KMS-11 (cell line): ENCODE measurements at regions not wholly inside any gene's neighbourhood (a gene's known extent, or its start where the extent isn't known, plus 50 kb on each side); places are given as distances from the start of the nearest gene placed in this dataset.

Source experiments
- H2AFZ ChIP-seq: fragments of 200-600 bp; sonication (generic); 2 replicates; pipeline ENCODE4 v1.6.1; 2016; ENCODE audit warnings: antibody characterized with exemption, mixed run types, low read depth
- H3K27ac ChIP-seq: fragments of 200-600 bp; sonication (generic); 2 replicates; pipeline ENCODE4 v1.6.1; 2016; ENCODE audit warnings: mild to moderate bottlenecking, mixed run types
- H3K27me3 ChIP-seq: fragments of 200-600 bp; sonication (generic); 2 replicates; pipeline ENCODE4 v1.6.1; 2017; ENCODE audit warnings: mild to moderate bottlenecking, low read depth, mixed run types, moderate library complexity; ENCODE audit not compliant: insufficient read depth
- H3K36me3 ChIP-seq: fragments of 200-600 bp; sonication (generic); 2 replicates; pipeline ENCODE4 v1.6.1; 2017; ENCODE audit warnings: mild to moderate bottlenecking, mixed run types; ENCODE audit not compliant: insufficient read depth
- H3K4me1 ChIP-seq: fragments of 200-600 bp; sonication (generic); 2 replicates; pipeline ENCODE4 v1.6.1; 2016; ENCODE audit warnings: mild to moderate bottlenecking, low read depth, mixed run types; ENCODE audit not compliant: poor library complexity, severe bottlenecking
- H3K4me2 ChIP-seq: fragments of 200-600 bp; sonication (generic); 2 replicates; pipeline ENCODE4 v1.7.0; 2016; ENCODE audit warnings: mild to moderate bottlenecking, mixed run types
- H3K4me3 ChIP-seq: fragments of 200-600 bp; sonication (generic); IDR thresholded peaks from 2 replicates; pipeline ENCODE4 v1.6.1; 2017; ENCODE audit warnings: low read depth, low read length, mixed read lengths; ENCODE audit not compliant: insufficient read depth
- H3K79me2 ChIP-seq: fragments of 200-600 bp; sonication (generic); 2 replicates; pipeline ENCODE4 v1.6.1; 2016; ENCODE audit warnings: low read depth, mixed run types; ENCODE audit not compliant: insufficient read depth
- H3K9ac ChIP-seq: fragments of 200-600 bp; sonication (generic); 2 replicates; pipeline ENCODE4 v1.6.1; 2016; ENCODE audit warnings: mild to moderate bottlenecking, mixed run types
- H4K20me1 ChIP-seq: fragments of 200-600 bp; sonication (generic); 2 replicates; pipeline ENCODE4 v1.6.1; 2016; ENCODE audit warnings: mild to moderate bottlenecking, mixed run types; ENCODE audit not compliant: insufficient read depth
- TF ChIP-seq, protein P1 (sequence below): fragments of 200-600 bp; sonication (generic); conservative IDR thresholded peaks from 2 replicates; pipeline ENCODE4 v1.6.1; 2017; ENCODE audit warnings: low read depth, mild to moderate bottlenecking, antibody characterized with exemption, low read length, moderate library complexity, mixed read lengths

- H2AFZ ChIP-seq: no peak overlapping the region
- H3K4me3 ChIP-seq: no peak overlapping the region
- H3K27me3 ChIP-seq: no peaks in the 10 kb centered on the region
- TF ChIP-seq, protein P1, sequence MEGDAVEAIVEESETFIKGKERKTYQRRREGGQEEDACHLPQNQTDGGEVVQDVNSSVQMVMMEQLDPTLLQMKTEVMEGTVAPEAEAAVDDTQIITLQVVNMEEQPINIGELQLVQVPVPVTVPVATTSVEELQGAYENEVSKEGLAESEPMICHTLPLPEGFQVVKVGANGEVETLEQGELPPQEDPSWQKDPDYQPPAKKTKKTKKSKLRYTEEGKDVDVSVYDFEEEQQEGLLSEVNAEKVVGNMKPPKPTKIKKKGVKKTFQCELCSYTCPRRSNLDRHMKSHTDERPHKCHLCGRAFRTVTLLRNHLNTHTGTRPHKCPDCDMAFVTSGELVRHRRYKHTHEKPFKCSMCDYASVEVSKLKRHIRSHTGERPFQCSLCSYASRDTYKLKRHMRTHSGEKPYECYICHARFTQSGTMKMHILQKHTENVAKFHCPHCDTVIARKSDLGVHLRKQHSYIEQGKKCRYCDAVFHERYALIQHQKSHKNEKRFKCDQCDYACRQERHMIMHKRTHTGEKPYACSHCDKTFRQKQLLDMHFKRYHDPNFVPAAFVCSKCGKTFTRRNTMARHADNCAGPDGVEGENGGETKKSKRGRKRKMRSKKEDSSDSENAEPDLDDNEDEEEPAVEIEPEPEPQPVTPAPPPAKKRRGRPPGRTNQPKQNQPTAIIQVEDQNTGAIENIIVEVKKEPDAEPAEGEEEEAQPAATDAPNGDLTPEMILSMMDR: no peak
- no peak overlapping the region for H3K4me2 ChIP-seq
- H3K27ac ChIP-seq: no peak overlapping the region
- H3K9ac ChIP-seq: no peak overlapping the region
- H4K20me1 ChIP-seq: no peaks in the 10 kb centered on the region
- no peaks in the 10 kb centered on the region for H3K36me3 ChIP-seq
- H3K4me1 ChIP-seq: no peaks in the 10 kb centered on the region
- H3K79me2 ChIP-seq: no peaks in the 10 kb centered on the region
Observed at GRCh38 chr4:156523492-156523891, 448.1 kb downstream of the PDGFC start.

DNA sequence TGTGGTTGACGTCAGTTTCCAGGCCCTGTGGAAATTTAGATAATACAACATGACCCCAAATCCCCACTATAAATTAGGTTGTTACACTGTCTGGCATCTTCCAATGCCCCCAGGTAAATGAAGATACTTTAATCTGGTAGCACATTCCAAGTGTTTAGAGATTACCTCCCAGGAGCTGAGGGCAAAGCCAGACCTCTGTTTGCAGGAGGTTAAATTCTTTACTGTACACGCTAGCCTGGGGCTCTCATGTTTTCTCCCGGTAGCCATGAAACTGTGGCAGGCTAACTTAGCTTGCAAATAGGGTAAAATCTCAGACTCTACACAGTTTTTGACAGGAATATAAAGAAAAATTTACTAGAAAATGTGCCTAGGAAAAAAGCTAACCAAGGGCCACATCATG lies 450.0 kb downstream of the PDGFC start:
- Histone ChIP-seq H3K27ac (no peak overlapping the region), H3K79me2 (no peaks in the 10 kb centered on the region), H3K9ac (no peak overlapping the region), H3K4me2 (no peak overlapping the region), H4K20me1 (no peaks in the 10 kb centered on the region), H3K36me3 (no peaks in the 10 kb centered on the region), H3K4me1 (no peaks in the 10 kb centered on the region), H3K27me3 (no peaks in the 10 kb centered on the region), H2AFZ (no peak overlapping the region), H3K4me3 (no peak overlapping the region)
- TF ChIP-seq, protein P1: no peak

DNA sequence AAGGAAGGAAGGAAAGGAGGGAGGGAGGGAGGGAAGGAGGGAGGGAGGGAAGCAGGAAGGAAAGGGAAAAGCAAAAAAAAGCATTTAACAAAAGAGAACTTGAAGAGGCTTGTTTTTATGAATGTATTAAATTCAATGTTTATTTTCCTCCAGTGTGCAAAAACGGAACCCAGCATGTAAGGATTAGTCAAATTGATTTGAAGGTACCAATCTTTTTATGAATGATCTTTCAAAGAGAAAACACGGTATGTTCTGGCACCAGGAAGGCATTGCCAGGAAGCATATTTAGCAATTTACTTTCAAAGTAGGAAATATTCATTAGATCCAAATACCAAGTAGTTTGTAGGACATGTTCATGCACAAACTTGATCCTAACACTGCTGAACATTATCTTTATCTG lies 453.6 kb downstream of the PDGFC start:
- H3K27ac ChIP-seq: no peak overlapping the region
- no peak overlapping the region for H3K9ac ChIP-seq
- no peaks in the 10 kb centered on the region for H4K20me1 ChIP-seq
- TF ChIP-seq, protein P1: no peak
- H2AFZ ChIP-seq: no peak overlapping the region
- H3K4me3 ChIP-seq: no peak overlapping the region
- H3K4me2 ChIP-seq: no peak overlapping the region
- no peaks in the 10 kb centered on the region for H3K27me3 ChIP-seq
- no peaks in the 10 kb centered on the region for H3K79me2 ChIP-seq
- H3K36me3 ChIP-seq: no peaks in the 10 kb centered on the region
- no peaks in the 10 kb centered on the region for H3K4me1 ChIP-seq

- H3K27me3 ChIP-seq: no peaks in the 10 kb centered on the region
- TF ChIP-seq, protein P1: no peak
- H4K20me1 ChIP-seq: no peaks in the 10 kb centered on the region
- no peaks in the 10 kb centered on the region for H3K36me3 ChIP-seq
- H3K4me3 ChIP-seq: no peak overlapping the region
- no peak overlapping the region for H2AFZ ChIP-seq
- no peak overlapping the region for H3K4me2 ChIP-seq
- no peaks in the 10 kb centered on the region for H3K79me2 ChIP-seq
- no peak overlapping the region for H3K27ac ChIP-seq
- H3K4me1 ChIP-seq: no peaks in the 10 kb centered on the region
- no peak overlapping the region for H3K9ac ChIP-seq
Observed at GRCh38 chr4:156517546-156517945, 454.1 kb downstream of the PDGFC start.
